ENCODE measurements at regions not wholly inside any gene's neighbourhood (a gene's known extent, or its start where the extent isn't known, plus 50 kb on each side); places are given as distances from the start of the nearest gene placed in this dataset.

DNA sequence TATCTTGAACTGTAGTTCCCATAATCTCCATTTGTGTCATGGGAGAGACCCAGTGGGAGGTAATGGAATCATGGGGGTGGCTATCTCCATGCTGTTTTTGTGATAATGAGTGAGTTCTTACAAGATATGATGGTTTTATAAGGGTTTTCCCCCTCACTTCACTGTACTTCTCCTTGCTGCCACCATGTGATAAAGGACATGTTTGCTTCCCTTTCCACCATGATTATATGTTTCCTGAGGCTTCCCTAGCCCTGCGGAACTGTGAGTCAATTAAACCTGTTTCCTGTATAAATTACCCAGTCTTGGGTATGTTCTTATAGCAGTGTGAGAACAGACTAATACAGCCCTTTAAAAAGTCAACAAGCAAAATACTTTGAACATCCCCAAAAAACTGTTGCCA is 427.7 kb downstream of the HTR7 start (continued):
- TF ChIP-seq, protein P1, sequence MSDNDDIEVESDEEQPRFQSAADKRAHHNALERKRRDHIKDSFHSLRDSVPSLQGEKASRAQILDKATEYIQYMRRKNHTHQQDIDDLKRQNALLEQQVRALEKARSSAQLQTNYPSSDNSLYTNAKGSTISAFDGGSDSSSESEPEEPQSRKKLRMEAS (IDR thresholded peaks at IDR 0.05) = no peak

- TF ChIP-seq, protein P1 (IDR thresholded peaks at IDR 0.05) = no peak
- H3K4me3 ChIP-seq (ENCODE audit: low read depth in 1 of 3, low read length in 3 of 3) = no peak overlapping the region
- H3K36me3 ChIP-seq (ENCODE audit: control insufficient read depth in 4 of 4, insufficient read depth in 3 of 4, low read depth in 1 of 4, low read length in 3 of 4) = no peaks in the 10 kb centered on the region
- DNase-seq (ENCODE audit: low spot score) = no peak
- no peaks in the 10 kb centered on the region for H3K9me3 ChIP-seq (ENCODE audit: control insufficient read depth in 4 of 4, low read length in 3 of 4)
- H3K9ac ChIP-seq (ENCODE audit: low read depth in 1 of 2, low read length in 2 of 2) = no peak overlapping the region
- H3K27ac ChIP-seq (ENCODE audit: low read depth in 1 of 2, low read length in 2 of 2) = no peak overlapping the region
- H3K27me3 ChIP-seq (ENCODE audit: control insufficient read depth in 4 of 4, insufficient read depth in 4 of 4, low read length in 3 of 4) = no peaks in the 10 kb centered on the region
- no peaks in the 10 kb centered on the region for H3K4me1 ChIP-seq (ENCODE audit: control insufficient read depth in 4 of 4, insufficient read depth in 4 of 4, low read length in 3 of 4)
These were observed 425.0 kb downstream of the HTR7 start for GRCh38 chr10:90432866-90433265.

- Histone ChIP-seq H3K36me3 (ENCODE audit: control insufficient read depth in 4 of 4, insufficient read depth in 3 of 4, low read depth in 1 of 4, low read length in 3 of 4) (no peaks in the 10 kb centered on the region), H3K27ac (ENCODE audit: low read depth in 1 of 2, low read length in 2 of 2) (no peak overlapping the region), H3K4me1 (ENCODE audit: control insufficient read depth in 4 of 4, insufficient read depth in 4 of 4, low read length in 3 of 4) (no peaks in the 10 kb centered on the region), H3K9me3 (ENCODE audit: control insufficient read depth in 4 of 4, low read length in 3 of 4) (no peaks in the 10 kb centered on the region), H3K4me3 (ENCODE audit: low read depth in 1 of 3, low read length in 3 of 3) (no peak overlapping the region), H3K27me3 (ENCODE audit: control insufficient read depth in 4 of 4, insufficient read depth in 4 of 4, low read length in 3 of 4) (no peaks in the 10 kb centered on the region), H3K9ac (ENCODE audit: low read depth in 1 of 2, low read length in 2 of 2) (no peak overlapping the region)
- TF ChIP-seq RAD21 (IDR thresholded peaks at IDR 0.05) = no peak
- no peak for TF ChIP-seq HNF4G (IDR thresholded peaks at IDR 0.05)
- no peak for DNase-seq (ENCODE audit: low spot score)
These were observed 422.5 kb downstream of the HTR7 start for GRCh38 chr10:90435296-90435695.

DNA sequence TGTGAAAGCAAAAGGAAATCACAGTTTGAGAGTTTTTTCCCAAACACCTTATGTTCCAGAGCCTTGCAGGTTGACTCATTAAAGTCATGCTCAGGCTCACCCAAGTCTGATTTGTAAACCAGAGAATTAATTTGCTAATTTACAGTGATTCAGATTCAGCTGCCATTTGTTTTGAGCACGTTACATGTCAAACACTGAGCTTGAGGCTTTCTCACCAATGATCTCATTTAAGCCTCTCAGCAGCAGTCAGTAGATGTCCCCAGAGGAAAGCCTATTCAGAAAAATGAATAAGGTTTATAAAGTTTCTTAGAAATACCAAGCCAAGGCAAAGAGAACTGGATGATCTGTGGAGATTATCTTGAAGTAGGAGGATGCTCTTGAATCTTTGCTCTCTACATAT is 420.4 kb downstream of the HTR7 start:
- Histone ChIP-seq H3K36me3 (ENCODE audit: control insufficient read depth in 4 of 4, insufficient read depth in 3 of 4, low read depth in 1 of 4, low read length in 3 of 4) (no peaks in the 10 kb centered on the region), H3K27me3 (ENCODE audit: control insufficient read depth in 4 of 4, insufficient read depth in 4 of 4, low read length in 3 of 4) (no peaks in the 10 kb centered on the region), H3K27ac (ENCODE audit: low read depth in 1 of 2, low read length in 2 of 2) (no peak overlapping the region), H3K9me3 (ENCODE audit: control insufficient read depth in 4 of 4, low read length in 3 of 4) (peaks cover 0 to 1% (median 0%) of the 10 kb centered on the region in 4 donors), H3K4me1 (ENCODE audit: control insufficient read depth in 4 of 4, insufficient read depth in 4 of 4, low read length in 3 of 4) (no peaks in the 10 kb centered on the region), H3K9ac (ENCODE audit: low read depth in 1 of 2, low read length in 2 of 2) (no peak overlapping the region), H3K4me3 (ENCODE audit: low read depth in 1 of 3, low read length in 3 of 3) (no peak overlapping the region)
- TF ChIP-seq NR2F2 (IDR thresholded peaks at IDR 0.05) (no peak), RAD21 (IDR thresholded peaks at IDR 0.05) (peak in 1 of 2 donors; percentile 4)
- 68% methylated on average over 1 of the region's 1 CpG for WGBS
- DNase-seq (ENCODE audit: low spot score) = no peak

- Histone ChIP-seq H3K9me3 (ENCODE audit: control insufficient read depth in 4 of 4, low read length in 3 of 4) (peaks cover 0 to 3% (median 0%) of the 10 kb centered on the region in 4 donors), H3K27me3 (ENCODE audit: control insufficient read depth in 4 of 4, insufficient read depth in 4 of 4, low read length in 3 of 4) (no peaks in the 10 kb centered on the region)
- 99% methylated on average over 2 of the region's 2 CpGs for WGBS
These were observed 417.0 kb downstream of the HTR7 start for GRCh38 chr10:90440870-90441269.

More at GRCh38 chr10:90440870-90441269, 417.0 kb downstream of the HTR7 start:
- Histone ChIP-seq H3K27ac (ENCODE audit: low read depth in 1 of 2, low read length in 2 of 2) (no peak overlapping the region), H3K4me1 (ENCODE audit: control insufficient read depth in 4 of 4, insufficient read depth in 4 of 4, low read length in 3 of 4) (no peaks in the 10 kb centered on the region), H3K36me3 (ENCODE audit: control insufficient read depth in 4 of 4, insufficient read depth in 3 of 4, low read depth in 1 of 4, low read length in 3 of 4) (no peaks in the 10 kb centered on the region), H3K4me3 (ENCODE audit: low read depth in 1 of 3, low read length in 3 of 3) (no peak overlapping the region), H3K9ac (ENCODE audit: low read depth in 1 of 2, low read length in 2 of 2) (no peak overlapping the region)
- TF ChIP-seq ATF3 (IDR thresholded peaks at IDR 0.05) (no peak), FOXA1 (IDR thresholded peaks at IDR 0.05) (no peak), HNF4A (conservative IDR thresholded peaks at IDR 0.05) (no peak), TAF1 (conservative IDR thresholded peaks at IDR 0.05) (no peak), YY1 (IDR thresholded peaks at IDR 0.05) (no peak)
- TF ChIP-seq, protein P1 (IDR thresholded peaks at IDR 0.05) = no peak
- TF ChIP-seq, protein P2, sequence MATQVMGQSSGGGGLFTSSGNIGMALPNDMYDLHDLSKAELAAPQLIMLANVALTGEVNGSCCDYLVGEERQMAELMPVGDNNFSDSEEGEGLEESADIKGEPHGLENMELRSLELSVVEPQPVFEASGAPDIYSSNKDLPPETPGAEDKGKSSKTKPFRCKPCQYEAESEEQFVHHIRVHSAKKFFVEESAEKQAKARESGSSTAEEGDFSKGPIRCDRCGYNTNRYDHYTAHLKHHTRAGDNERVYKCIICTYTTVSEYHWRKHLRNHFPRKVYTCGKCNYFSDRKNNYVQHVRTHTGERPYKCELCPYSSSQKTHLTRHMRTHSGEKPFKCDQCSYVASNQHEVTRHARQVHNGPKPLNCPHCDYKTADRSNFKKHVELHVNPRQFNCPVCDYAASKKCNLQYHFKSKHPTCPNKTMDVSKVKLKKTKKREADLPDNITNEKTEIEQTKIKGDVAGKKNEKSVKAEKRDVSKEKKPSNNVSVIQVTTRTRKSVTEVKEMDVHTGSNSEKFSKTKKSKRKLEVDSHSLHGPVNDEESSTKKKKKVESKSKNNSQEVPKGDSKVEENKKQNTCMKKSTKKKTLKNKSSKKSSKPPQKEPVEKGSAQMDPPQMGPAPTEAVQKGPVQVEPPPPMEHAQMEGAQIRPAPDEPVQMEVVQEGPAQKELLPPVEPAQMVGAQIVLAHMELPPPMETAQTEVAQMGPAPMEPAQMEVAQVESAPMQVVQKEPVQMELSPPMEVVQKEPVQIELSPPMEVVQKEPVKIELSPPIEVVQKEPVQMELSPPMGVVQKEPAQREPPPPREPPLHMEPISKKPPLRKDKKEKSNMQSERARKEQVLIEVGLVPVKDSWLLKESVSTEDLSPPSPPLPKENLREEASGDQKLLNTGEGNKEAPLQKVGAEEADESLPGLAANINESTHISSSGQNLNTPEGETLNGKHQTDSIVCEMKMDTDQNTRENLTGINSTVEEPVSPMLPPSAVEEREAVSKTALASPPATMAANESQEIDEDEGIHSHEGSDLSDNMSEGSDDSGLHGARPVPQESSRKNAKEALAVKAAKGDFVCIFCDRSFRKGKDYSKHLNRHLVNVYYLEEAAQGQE (IDR thresholded peaks at IDR 0.05) = no peak
- no peak for DNase-seq (ENCODE audit: low spot score)
